ENCODE measurements at regions not wholly inside any gene's neighbourhood (a gene's known extent, or its start where the extent isn't known, plus 50 kb on each side); places are given as distances from the start of the nearest gene placed in this dataset.

DNA sequence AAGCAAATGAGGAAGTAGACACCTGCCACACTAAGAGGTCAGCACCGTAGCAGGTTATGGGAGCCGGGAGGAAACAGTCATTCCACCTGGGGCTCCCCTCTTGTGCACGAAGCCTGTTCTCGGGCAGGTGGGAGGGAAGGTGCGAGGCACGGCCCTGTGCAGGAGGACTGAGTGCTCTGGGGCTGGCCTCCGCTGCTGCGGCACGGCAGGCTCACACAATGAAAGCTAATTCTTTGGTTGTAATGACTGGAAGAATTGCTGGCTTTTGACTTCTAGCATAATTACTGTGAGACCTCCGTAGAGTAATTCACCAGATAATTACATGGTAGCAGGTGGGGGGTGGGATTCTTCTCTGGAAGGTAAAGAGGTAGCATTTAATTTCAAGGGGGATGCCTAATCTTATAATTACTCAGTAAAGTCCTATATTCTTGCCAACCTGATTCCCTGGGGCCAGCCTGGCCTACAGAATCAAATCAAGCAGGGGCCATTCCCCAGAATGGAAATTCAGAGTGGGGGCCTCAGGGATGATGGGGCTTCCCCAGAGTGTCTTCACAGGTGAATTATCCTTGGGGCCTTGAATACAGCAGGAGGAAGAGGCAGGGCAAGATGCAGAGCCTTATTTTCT is 129.1 kb downstream of the TPRA1 start (continued):
- TF ChIP-seq SRF (IDR thresholded peaks at IDR 0.05; ENCODE audit: low read depth), result no peak
- no peak for TF ChIP-seq POLR2A (IDR thresholded peaks at IDR 0.05; ENCODE audit: borderline replicate concordance, extremely low read depth, insufficient read depth, insufficient read length)

DNA sequence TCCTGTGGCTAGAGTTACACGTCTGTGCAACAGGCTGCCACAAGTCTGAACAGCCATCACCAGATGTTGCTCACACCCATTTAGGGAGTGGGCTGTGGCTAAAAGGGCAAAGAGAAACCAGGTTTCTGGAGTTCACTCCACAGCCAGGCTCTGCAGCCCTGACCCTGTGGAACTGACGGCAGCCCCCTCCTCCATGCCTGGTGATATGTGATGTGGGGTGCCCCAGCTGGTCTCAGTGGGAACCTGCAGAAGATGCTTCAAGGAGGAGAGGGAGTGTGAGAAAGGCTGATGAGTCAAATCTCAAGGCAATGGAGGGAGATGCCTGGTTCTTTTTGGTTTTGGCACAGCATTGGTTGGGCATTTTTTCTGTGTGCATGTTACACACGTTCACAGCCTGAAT is 130.6 kb downstream of the TPRA1 start:
- intact Hi-C loops (cut with micrococcal nuclease), result loop anchor here (10.0 kb wide), 1 partner anchor 475 kb away; the partner anchor contains the start of gene PLXNA1
- ChIA-PET CTCF (interaction anchor here (1.3 kb wide), 1 partner anchor 13 kb away, joined by 3 read pairs; no protein-coding TSS in a partner anchor), POLR2A (no interaction called here), RAD21 (ENCODE audit: low non-redundant PET in 1 of 2, low total read pairs in 2 of 2, uncharacterized antibody in 2 of 2, unreplicated experiment in 2 of 2) (no interaction called here)
- ATAC-seq, result no peak
- H3K36me3 ChIP-seq (ENCODE audit: control insufficient read depth in 1 of 2, insufficient read depth in 2 of 2, low read length in 2 of 2), result no peaks in the 10 kb centered on the region
- H3K9me2 ChIP-seq (ENCODE audit: insufficient read depth), result no peaks in the 10 kb centered on the region
- H2AFZ ChIP-seq (ENCODE audit: low read depth, low read length, poor library complexity, severe bottlenecking), result no peak overlapping the region
- no peaks in the 10 kb centered on the region for H3K79me2 ChIP-seq (ENCODE audit: insufficient read depth, low read length)
- DNase-seq (ENCODE audit: low read depth, low spot score), result no peak
- H3K27me3 ChIP-seq (ENCODE audit: insufficient read depth, low read length), result no peaks in the 10 kb centered on the region
- peaks cover 0 to 13% of the 10 kb centered on the region in 2 experiments; a peak in 2 of 4 replicates for H3K4me1 ChIP-seq (ENCODE audit: control insufficient read depth in 1 of 2, insufficient read depth in 2 of 2, low read length in 2 of 2)
- H3K4me2 ChIP-seq (ENCODE audit: low read length), result no peak overlapping the region
- no peak overlapping the region for H3K9ac ChIP-seq (ENCODE audit: low read length)
- no peaks in the 10 kb centered on the region for H3K9me3 ChIP-seq (ENCODE audit: control insufficient read depth in 1 of 2, insufficient read depth in 1 of 2, low read depth in 1 of 2, low read length in 2 of 2)
- no peak overlapping the region for H3K27ac ChIP-seq (ENCODE audit: low read depth, low read length)
- H3K4me3 ChIP-seq (replicated peaks in 1 of 2; ENCODE audit: low read depth in 1 of 2, low read length in 2 of 2), result no peak overlapping the region
- BruUV-seq (replicated peaks), result no TSS peak
- H4K20me1 ChIP-seq (ENCODE audit: insufficient read depth), result no peaks in the 10 kb centered on the region
- TF ChIP-seq ELF1 (IDR thresholded peaks at IDR 0.05; ENCODE audit: borderline replicate concordance, low read depth), result no peak
- no peak for TF ChIP-seq POLR2AphosphoS5 (IDR thresholded peaks at IDR 0.05; ENCODE audit: low read depth, low read length)
- no peak for TF ChIP-seq FOSL1 (IDR thresholded peaks at IDR 0.05; ENCODE audit: low read depth)
- TF ChIP-seq JUND (IDR thresholded peaks at IDR 0.05), result no peak
- TF ChIP-seq RAD21 (IDR thresholded peaks at IDR 0.05; ENCODE audit: low read depth), result no peak
- TF ChIP-seq POLR2A (IDR thresholded peaks at IDR 0.05; ENCODE audit: borderline replicate concordance, extremely low read depth, insufficient read depth, insufficient read length), result no peak
- TF ChIP-seq TCF7L2 (IDR thresholded peaks at IDR 0.05; ENCODE audit: borderline replicate concordance, extremely low read depth, insufficient read depth, insufficient read length), result no peak
- no peak for TF ChIP-seq SRF (IDR thresholded peaks at IDR 0.05; ENCODE audit: low read depth)
- TF ChIP-seq SP1 (IDR thresholded peaks at IDR 0.05; ENCODE audit: low read depth), result no peak
- TF ChIP-seq ZNF274 (IDR thresholded peaks at IDR 0.05; ENCODE audit: low read depth, low read length), result no peak
- TF ChIP-seq CEBPB (IDR thresholded peaks at IDR 0.05; ENCODE audit: low read depth), result no peak

Measured in HCT116 (cell line).